GM10266 (cell line): ENCODE measurements at regions not wholly inside any gene's neighbourhood (a gene's known extent, or its start where the extent isn't known, plus 50 kb on each side); places are given as distances from the start of the nearest gene placed in this dataset.

Source experiments
- DNase-seq: peaks from one replicate; pipeline ENCODE4 v3.0.0; 2012; ENCODE audit errors: extremely low spot score
- CTCF ChIP-seq: IDR thresholded peaks from 2 replicates; pipeline ENCODE4 v1.5.1; 2012; ENCODE audit warnings: mild to moderate bottlenecking, low read depth; ENCODE audit not compliant: control insufficient read depth, insufficient read depth; ENCODE audit errors: missing control alignments

- no peak for DNase-seq
- no peak for TF ChIP-seq CTCF
These were observed 181.3 kb downstream of the THBS2 start for GRCh38 chr6:169072127-169073042.

- DNase-seq, result no peak
- no peak for TF ChIP-seq CTCF
These were observed 182.3 kb downstream of the THBS2 start for GRCh38 chr6:169071394-169071793.

GRCh38 chr6:169070506-169071176 is 183.0 kb downstream of the THBS2 start:
- DNase-seq, result no peak
- TF ChIP-seq CTCF, result no peak

- DNase-seq, result no peak
- TF ChIP-seq CTCF, result no peak
These were observed 184.3 kb downstream of the THBS2 start for GRCh38 chr6:169069356-169069755.

GRCh38 chr6:169064194-169064593 is 189.5 kb downstream of the THBS2 start:
- no peak for TF ChIP-seq CTCF

GRCh38 chr6:169062272-169062671 is 191.4 kb downstream of the THBS2 start:
- DNase-seq, result no peak
- TF ChIP-seq CTCF, result no peak

More at GRCh38 chr6:169064194-169064593, 189.5 kb downstream of the THBS2 start:
- no peak for DNase-seq

GRCh38 chr6:169058634-169059033 is 195.0 kb downstream of the THBS2 start:
- DNase-seq, result no peak
- TF ChIP-seq CTCF, result no peak
